ENCODE measurements at regions not wholly inside any gene's neighbourhood (a gene's known extent, or its start where the extent isn't known, plus 50 kb on each side); places are given as distances from the start of the nearest gene placed in this dataset.

DNA sequence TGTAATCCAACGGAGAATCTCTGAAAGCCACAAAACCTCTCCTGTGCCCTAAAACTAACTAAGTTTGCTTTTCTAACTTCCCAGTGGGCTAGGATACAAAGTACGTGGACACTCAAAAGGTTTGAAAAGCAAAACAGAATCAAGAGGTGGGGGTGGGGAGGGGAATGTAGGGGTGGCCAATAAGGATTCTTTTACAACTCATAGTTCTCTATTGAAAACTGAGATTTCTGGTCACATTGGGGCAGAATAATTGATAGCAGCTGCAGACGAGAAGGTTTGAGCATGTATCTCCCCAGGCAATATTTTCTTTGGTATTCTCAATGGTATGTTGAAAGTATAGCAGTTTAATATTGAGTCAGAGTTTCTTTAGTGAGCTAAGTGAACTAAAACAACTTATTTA, 376.7 kb upstream of the CITED2 start:
- no peak for TF ChIP-seq CTCF (IDR thresholded peaks at IDR 0.05 in 4 of 5, conservative IDR thresholded peaks at IDR 0.05 in 1 of 5)
- no peak for TF ChIP-seq POLR2A (IDR thresholded peaks at IDR 0.05)
